ENCODE measurements at regions not wholly inside any gene's neighbourhood (a gene's known extent, or its start where the extent isn't known, plus 50 kb on each side); places are given as distances from the start of the nearest gene placed in this dataset.

DNA sequence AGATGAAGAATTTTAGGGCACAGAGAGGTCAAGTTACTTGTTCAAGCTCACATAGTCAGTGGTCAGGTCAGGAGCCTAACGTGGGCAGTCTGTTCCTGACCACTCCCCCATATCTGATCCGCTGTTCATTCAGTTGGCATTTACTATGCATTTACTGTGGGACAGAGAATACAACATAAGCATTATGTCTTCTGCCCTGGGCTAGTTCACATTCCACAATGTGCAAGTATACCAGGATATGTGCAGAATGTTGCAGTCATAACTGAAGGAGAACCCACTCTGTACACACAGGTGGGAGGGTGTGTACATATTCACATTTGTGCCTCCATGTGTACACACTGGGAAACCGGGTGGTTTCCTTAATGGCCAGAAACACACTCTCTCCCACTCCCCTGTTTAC is 309.6 kb downstream of the PRDM2 start:
- Mint-ChIP-seq H3K36me3 (peaks cover 10% of the 10 kb centered on the region), H3K4me3 (no peak overlapping the region), H3K9me3 (peaks cover 18% of the 10 kb centered on the region), H3K27me3 (ENCODE audit: low read depth) (peaks cover 14% of the 10 kb centered on the region), H3K4me1 (peaks cover 11% of the 10 kb centered on the region), H3K27ac (no peak overlapping the region)
- POLR2A ChIA-PET = no interaction called here
- CTCF ChIA-PET = no interaction called here
- TF ChIP-seq, protein P1, sequence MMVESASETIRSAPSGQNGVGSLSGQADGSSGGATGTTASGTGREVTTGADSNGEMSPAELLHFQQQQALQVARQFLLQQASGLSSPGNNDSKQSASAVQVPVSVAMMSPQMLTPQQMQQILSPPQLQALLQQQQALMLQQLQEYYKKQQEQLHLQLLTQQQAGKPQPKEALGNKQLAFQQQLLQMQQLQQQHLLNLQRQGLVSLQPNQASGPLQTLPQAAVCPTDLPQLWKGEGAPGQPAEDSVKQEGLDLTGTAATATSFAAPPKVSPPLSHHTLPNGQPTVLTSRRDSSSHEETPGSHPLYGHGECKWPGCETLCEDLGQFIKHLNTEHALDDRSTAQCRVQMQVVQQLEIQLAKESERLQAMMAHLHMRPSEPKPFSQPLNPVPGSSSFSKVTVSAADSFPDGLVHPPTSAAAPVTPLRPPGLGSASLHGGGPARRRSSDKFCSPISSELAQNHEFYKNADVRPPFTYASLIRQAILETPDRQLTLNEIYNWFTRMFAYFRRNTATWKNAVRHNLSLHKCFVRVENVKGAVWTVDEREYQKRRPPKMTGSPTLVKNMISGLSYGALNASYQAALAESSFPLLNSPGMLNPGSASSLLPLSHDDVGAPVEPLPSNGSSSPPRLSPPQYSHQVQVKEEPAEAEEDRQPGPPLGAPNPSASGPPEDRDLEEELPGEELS (CRISPR knock-in tag; IDR thresholded peaks at IDR 0.05) = no peak
- TF ChIP-seq NFYB (CRISPR knock-in tag; conservative IDR thresholded peaks at IDR 0.05; ENCODE audit: low read depth) (no peak), ZNF425 (CRISPR knock-in tag; conservative IDR thresholded peaks at IDR 0.05) (no peak), MXD4 (CRISPR knock-in tag; IDR thresholded peaks at IDR 0.05; ENCODE audit: borderline replicate concordance) (no peak), FOXK1 (CRISPR knock-in tag; IDR thresholded peaks at IDR 0.05) (no peak), RELA (CRISPR knock-in tag; IDR thresholded peaks at IDR 0.05; ENCODE audit: borderline replicate concordance) (no peak), HMGA2 (CRISPR knock-in tag; IDR thresholded peaks at IDR 0.05) (no peak), TP53 (CRISPR knock-in tag; IDR thresholded peaks at IDR 0.05) (no peak), ZNF263 (CRISPR knock-in tag; IDR thresholded peaks at IDR 0.05; ENCODE audit: low read depth) (no peak), ZMAT4 (CRISPR knock-in tag; IDR thresholded peaks at IDR 0.05) (no peak), USF1 (CRISPR knock-in tag; IDR thresholded peaks at IDR 0.05) (no peak), GTF2I (CRISPR knock-in tag; conservative IDR thresholded peaks at IDR 0.05) (no peak), ZNF281 (CRISPR knock-in tag; IDR thresholded peaks at IDR 0.05) (no peak), ERG (CRISPR knock-in tag; IDR thresholded peaks at IDR 0.05) (no peak), SMAD4 (CRISPR knock-in tag; IDR thresholded peaks at IDR 0.05) (no peak), E2F1 (CRISPR knock-in tag; IDR thresholded peaks at IDR 0.05) (no peak), GABPB1 (CRISPR knock-in tag; IDR thresholded peaks at IDR 0.05) (no peak), ATF6 (CRISPR knock-in tag; IDR thresholded peaks at IDR 0.05) (no peak), ETV6 (CRISPR knock-in tag; IDR thresholded peaks at IDR 0.05) (no peak)
- TF ChIP-seq, protein P2, sequence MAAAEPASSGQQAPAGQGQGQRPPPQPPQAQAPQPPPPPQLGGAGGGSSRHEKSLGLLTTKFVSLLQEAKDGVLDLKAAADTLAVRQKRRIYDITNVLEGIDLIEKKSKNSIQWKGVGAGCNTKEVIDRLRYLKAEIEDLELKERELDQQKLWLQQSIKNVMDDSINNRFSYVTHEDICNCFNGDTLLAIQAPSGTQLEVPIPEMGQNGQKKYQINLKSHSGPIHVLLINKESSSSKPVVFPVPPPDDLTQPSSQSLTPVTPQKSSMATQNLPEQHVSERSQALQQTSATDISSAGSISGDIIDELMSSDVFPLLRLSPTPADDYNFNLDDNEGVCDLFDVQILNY (CRISPR knock-in tag; IDR thresholded peaks at IDR 0.05) = no peak
- ATAC-seq (no peak), DNase-seq (ENCODE audit: low spot score) (no peak)
